ENCODE measurements at regions not wholly inside any gene's neighbourhood (a gene's known extent, or its start where the extent isn't known, plus 50 kb on each side); places are given as distances from the start of the nearest gene placed in this dataset.

DNA sequence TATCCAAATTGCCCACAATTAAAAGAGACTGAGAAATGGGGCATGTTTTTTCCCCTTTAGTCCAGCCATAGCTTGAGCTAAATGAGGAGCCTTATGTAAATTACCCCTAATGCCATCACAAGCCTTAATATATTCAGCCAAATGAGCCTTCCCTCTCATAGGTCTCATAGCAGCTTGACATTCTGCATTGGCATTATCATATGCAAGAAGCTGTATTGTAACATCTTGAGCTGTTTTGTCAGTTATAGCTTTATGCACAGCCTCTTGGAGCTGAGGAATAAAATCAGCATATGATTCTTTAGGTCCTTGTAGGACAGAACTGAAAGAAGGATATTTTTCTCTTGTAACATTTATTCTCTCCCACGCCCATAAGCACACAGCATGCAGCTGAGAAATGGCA is 153.2 kb downstream of the ZNF486 start:
- no peak overlapping the region for H3K27ac ChIP-seq (ENCODE audit: insufficient read depth, low read length)
- H2AFZ ChIP-seq (replicated peaks; ENCODE audit: low read length, poor library complexity): no peak overlapping the region
- TF ChIP-seq MAZ (IDR thresholded peaks at IDR 0.05; ENCODE audit: borderline replicate concordance, low read depth, low read length) (no peak), NFE2L2 (IDR thresholded peaks at IDR 0.05; ENCODE audit: low read depth, low read length) (no peak), BHLHE40 (IDR thresholded peaks at IDR 0.05; ENCODE audit: low read depth, low read length) (no peak), RFX5 (IDR thresholded peaks at IDR 0.05; ENCODE audit: low read depth, low read length) (no peak), RAD21 (IDR thresholded peaks at IDR 0.05; ENCODE audit: low read length) (no peak), SMC3 (IDR thresholded peaks at IDR 0.05; ENCODE audit: low read depth, low read length) (no peak)
- TF ChIP-seq, protein P1, sequence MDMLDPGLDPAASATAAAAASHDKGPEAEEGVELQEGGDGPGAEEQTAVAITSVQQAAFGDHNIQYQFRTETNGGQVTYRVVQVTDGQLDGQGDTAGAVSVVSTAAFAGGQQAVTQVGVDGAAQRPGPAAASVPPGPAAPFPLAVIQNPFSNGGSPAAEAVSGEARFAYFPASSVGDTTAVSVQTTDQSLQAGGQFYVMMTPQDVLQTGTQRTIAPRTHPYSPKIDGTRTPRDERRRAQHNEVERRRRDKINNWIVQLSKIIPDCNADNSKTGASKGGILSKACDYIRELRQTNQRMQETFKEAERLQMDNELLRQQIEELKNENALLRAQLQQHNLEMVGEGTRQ (IDR thresholded peaks at IDR 0.05; ENCODE audit: low read depth, low read length): no peak
- no peaks in the 10 kb centered on the region for H3K27me3 ChIP-seq (ENCODE audit: control insufficient read depth, insufficient read depth, low read length)
- no peak overlapping the region for H3K56ac ChIP-seq (ENCODE audit: extremely low read depth, insufficient read depth, low read length)
- DNase-seq (no peak), ATAC-seq (ENCODE audit: low read depth) (no peak)
- no TSS peak for BruUV-seq (replicated peaks)
- no CpG with 5 or more reads among the region's 1 CpG for WGBS, 2 experiments (ENCODE audit: extremely low coverage in 2 of 2, insufficient read length in 1 of 2)
- H3K36me3 ChIP-seq (ENCODE audit: control insufficient read depth, insufficient read depth, low read length): no peaks in the 10 kb centered on the region
- no peak overlapping the region for H2BK15ac ChIP-seq (ENCODE audit: low read depth, low read length)
- no peak overlapping the region for H3K9ac ChIP-seq (ENCODE audit: low read depth, low read length)
- no peak overlapping the region for H3K4ac ChIP-seq (ENCODE audit: low read depth, low read length)
- no peak overlapping the region for H2AK5ac ChIP-seq (ENCODE audit: low read depth, low read length)
- no peak overlapping the region for H3K23ac ChIP-seq (ENCODE audit: low read depth, low read length)
- in situ Hi-C loops (cut with MboI; ENCODE audit: low sequenced_read_pairs): no loop called here
- H3K14ac ChIP-seq (replicated peaks; ENCODE audit: low read depth, low read length): no peak overlapping the region
- no peaks in the 10 kb centered on the region for H4K20me1 ChIP-seq (ENCODE audit: insufficient read depth, low read length)
- no peaks in the 10 kb centered on the region for H3K4me1 ChIP-seq (ENCODE audit: control insufficient read depth, insufficient read depth, low read length)
- no peak overlapping the region for H3K18ac ChIP-seq (ENCODE audit: low read depth, low read length)
- no peak overlapping the region for H4K91ac ChIP-seq (ENCODE audit: insufficient read depth, low read depth, low read length)
- dilution Hi-C loops (cut with HindIII; ENCODE audit: low sequenced_read_pairs, unreplicated experiment): no loop called here
- H4K8ac ChIP-seq (ENCODE audit: low read depth in 2 of 2, low read length in 2 of 2): no peak overlapping the region
- no peak overlapping the region for H2BK5ac ChIP-seq (ENCODE audit: low read depth, low read length, poor library complexity, severe bottlenecking)
- intact Hi-C loops (cut with micrococcal nuclease): no loop called here
- CTCF ChIA-PET: no interaction called here
- no peaks in the 10 kb centered on the region for H3K9me1 ChIP-seq (ENCODE audit: insufficient read depth, low read length)
- POLR2A ChIA-PET (ENCODE audit: unreplicated experiment): no interaction called here
- H3K79me1 ChIP-seq (ENCODE audit: low read depth in 1 of 2, low read length in 2 of 2): no peaks in the 10 kb centered on the region
- H3K9me3 ChIP-seq (ENCODE audit: control insufficient read depth, insufficient read depth, low read length): peaks cover 14% of the 10 kb centered on the region
- no peak overlapping the region for H2BK20ac ChIP-seq (ENCODE audit: low read depth, low read length)
- no peak overlapping the region for H4K5ac ChIP-seq (ENCODE audit: low read depth, low read length)
- H2BK120ac ChIP-seq (ENCODE audit: low read depth, low read length): no peak overlapping the region
- H2AK9ac ChIP-seq (replicated peaks; ENCODE audit: low read depth, low read length, poor library complexity): no peak overlapping the region
- H3K4me3 ChIP-seq (ENCODE audit: insufficient read depth, low read depth, low read length): no peak overlapping the region
- H3K4me2 ChIP-seq (ENCODE audit: low read depth, low read length): no peak overlapping the region
